MM.1S (cell line): ENCODE measurements at regions not wholly inside any gene's neighbourhood (a gene's known extent, or its start where the extent isn't known, plus 50 kb on each side); places are given as distances from the start of the nearest gene placed in this dataset.

Source experiments
- DNase-seq: peaks from one replicate; pipeline ENCODE4 v3.0.0-alpha.2; 2015
- H2AFZ ChIP-seq: fragments of 300-600 bp; sonication (generic); 2 replicates; pipeline ENCODE4 v1.6.0; 2016; ENCODE audit warnings: antibody characterized with exemption, low read length
- H3F3A ChIP-seq: fragments of 300-600 bp; sonication (generic); 2 replicates; pipeline ENCODE4 v1.6.1; 2016; ENCODE audit warnings: mild to moderate bottlenecking, antibody characterized with exemption, low read length, moderate library complexity, mixed read lengths; ENCODE audit not compliant: insufficient read depth
- H3K27ac ChIP-seq: fragments of 300-600 bp; sonication (generic); 2 replicates; pipeline ENCODE4 v1.5.1; 2016; ENCODE audit warnings: mild to moderate bottlenecking, low read length
- H3K27me3 ChIP-seq: fragments of 300-600 bp; sonication (generic); replicated peaks from 2 replicates; pipeline ENCODE4 v1.6.0; 2016; ENCODE audit warnings: low read length; ENCODE audit not compliant: insufficient read depth
- H3K36me3 ChIP-seq: fragments of 300-600 bp; sonication (generic); replicated peaks from 2 replicates; pipeline ENCODE4 v1.6.1; 2016; ENCODE audit warnings: mild to moderate bottlenecking, low read length, mixed read lengths; ENCODE audit not compliant: insufficient read depth
- H3K4me1 ChIP-seq: fragments of 300-600 bp; sonication (generic); 2 replicates; pipeline ENCODE4 v1.6.1; 2016; ENCODE audit warnings: low read length, mixed read lengths
- H3K4me2 ChIP-seq: fragments of 300-600 bp; sonication (generic); 2 replicates; pipeline ENCODE4 v1.6.0; 2016; ENCODE audit warnings: low read depth, low read length
- H3K4me3 ChIP-seq: fragments of 300-600 bp; sonication (generic); 2 replicates; pipeline ENCODE4 v1.5.1; 2016; ENCODE audit warnings: low read length, mixed read lengths
- H3K79me2 ChIP-seq: fragments of 300-600 bp; sonication (generic); 2 replicates; pipeline ENCODE4 v1.6.1; 2016; ENCODE audit warnings: mixed run types, low read length, mixed read lengths
- H3K9ac ChIP-seq: fragments of 300-600 bp; sonication (generic); 2 replicates; pipeline ENCODE4 v1.6.1; 2016; ENCODE audit warnings: low read length, mixed read lengths
- H3K9me2 ChIP-seq: fragments of 300-600 bp; sonication (generic); replicated peaks from 2 replicates; pipeline ENCODE4 v1.6.1; 2016; ENCODE audit warnings: mild to moderate bottlenecking, low read length, mixed read lengths; ENCODE audit not compliant: insufficient read depth
- H3K9me3 ChIP-seq: fragments of 300-600 bp; sonication (generic); replicated peaks from 2 replicates; pipeline ENCODE4 v1.6.1; 2016; ENCODE audit warnings: mild to moderate bottlenecking, low read length, mixed read lengths; ENCODE audit not compliant: insufficient read depth
- H4K20me1 ChIP-seq: fragments of 300-600 bp; sonication (generic); 2 replicates; pipeline ENCODE4 v1.6.1; 2016; ENCODE audit warnings: mild to moderate bottlenecking, low read length, moderate library complexity, mixed read lengths; ENCODE audit not compliant: insufficient read depth
- EZH2 ChIP-seq: fragments of 300-600 bp; sonication (generic); optimal IDR thresholded peaks from 2 replicates; pipeline ENCODE3; 2017; ENCODE audit warnings: low read depth, mild to moderate bottlenecking, antibody characterized with exemption, low read length, mixed read lengths
- EZH2phosphoT487 ChIP-seq: fragments of 300-600 bp; sonication (generic); IDR thresholded peaks from 2 replicates; pipeline ENCODE4 v1.6.1; 2018; ENCODE audit warnings: antibody characterized with exemption, low read length
- TF ChIP-seq, protein P1 (sequence below): fragments of 300-600 bp; sonication (generic); IDR thresholded peaks from 2 replicates; pipeline ENCODE4 v1.5.1; 2016; ENCODE audit warnings: antibody characterized with exemption, low read length, mixed read lengths

DNA sequence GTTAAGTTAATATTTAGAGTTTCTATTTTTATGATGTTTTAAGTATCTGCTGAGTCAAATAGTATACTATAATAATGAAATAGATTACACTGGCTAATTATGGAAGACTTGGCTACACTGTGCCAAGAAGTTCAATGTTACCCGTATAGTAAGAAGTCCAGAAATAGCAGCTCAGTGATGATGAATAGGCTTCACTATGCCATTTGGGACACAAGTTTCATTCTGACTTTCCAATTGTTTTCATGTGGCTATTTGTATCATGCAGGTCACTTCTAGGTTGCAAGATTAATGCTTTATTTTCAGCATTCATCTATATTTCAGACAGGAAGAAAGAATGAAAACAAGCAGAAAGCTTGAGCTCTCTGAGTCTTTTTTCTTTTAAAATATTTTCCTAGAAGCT lies 194.5 kb upstream of the RIOK2 start:
- Histone ChIP-seq H3K27ac (no peak overlapping the region), H3K9me2 (no peaks in the 10 kb centered on the region), H3K4me3 (no peak overlapping the region), H3K36me3 (no peaks in the 10 kb centered on the region), H3K9ac (no peak overlapping the region), H3F3A (no peaks in the 10 kb centered on the region), H3K4me1 (no peaks in the 10 kb centered on the region), H3K27me3 (no peaks in the 10 kb centered on the region), H4K20me1 (no peaks in the 10 kb centered on the region), H3K4me2 (no peak overlapping the region), H3K9me3 (no peaks in the 10 kb centered on the region), H2AFZ (no peak overlapping the region), H3K79me2 (no peaks in the 10 kb centered on the region)
- no peak for DNase-seq
- TF ChIP-seq, protein P1, sequence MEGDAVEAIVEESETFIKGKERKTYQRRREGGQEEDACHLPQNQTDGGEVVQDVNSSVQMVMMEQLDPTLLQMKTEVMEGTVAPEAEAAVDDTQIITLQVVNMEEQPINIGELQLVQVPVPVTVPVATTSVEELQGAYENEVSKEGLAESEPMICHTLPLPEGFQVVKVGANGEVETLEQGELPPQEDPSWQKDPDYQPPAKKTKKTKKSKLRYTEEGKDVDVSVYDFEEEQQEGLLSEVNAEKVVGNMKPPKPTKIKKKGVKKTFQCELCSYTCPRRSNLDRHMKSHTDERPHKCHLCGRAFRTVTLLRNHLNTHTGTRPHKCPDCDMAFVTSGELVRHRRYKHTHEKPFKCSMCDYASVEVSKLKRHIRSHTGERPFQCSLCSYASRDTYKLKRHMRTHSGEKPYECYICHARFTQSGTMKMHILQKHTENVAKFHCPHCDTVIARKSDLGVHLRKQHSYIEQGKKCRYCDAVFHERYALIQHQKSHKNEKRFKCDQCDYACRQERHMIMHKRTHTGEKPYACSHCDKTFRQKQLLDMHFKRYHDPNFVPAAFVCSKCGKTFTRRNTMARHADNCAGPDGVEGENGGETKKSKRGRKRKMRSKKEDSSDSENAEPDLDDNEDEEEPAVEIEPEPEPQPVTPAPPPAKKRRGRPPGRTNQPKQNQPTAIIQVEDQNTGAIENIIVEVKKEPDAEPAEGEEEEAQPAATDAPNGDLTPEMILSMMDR, result no peak
- TF ChIP-seq EZH2phosphoT487 (no peak), EZH2 (no peak)

DNA sequence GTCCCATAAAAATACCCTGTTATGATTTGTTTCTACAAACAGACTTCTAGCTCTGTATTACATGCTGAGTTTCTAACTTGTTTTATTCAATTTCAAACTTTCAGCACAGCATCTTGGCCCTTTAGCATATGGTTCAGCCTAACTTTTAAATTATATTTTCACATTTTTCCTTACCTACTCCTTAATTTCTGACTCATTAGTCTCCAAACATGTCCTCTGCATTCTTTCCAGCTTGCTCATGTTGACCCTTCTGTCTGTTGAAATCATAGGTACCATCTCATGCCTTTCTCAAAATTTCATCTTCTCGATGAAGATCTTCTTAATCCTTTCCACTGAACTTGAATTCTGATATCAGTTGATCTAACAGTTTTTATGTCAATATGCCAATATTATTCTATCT lies 200.9 kb upstream of the RIOK2 start:
- Histone ChIP-seq H3K27ac (no peak overlapping the region), H3K4me1 (no peaks in the 10 kb centered on the region), H3K9ac (no peak overlapping the region), H3K79me2 (no peaks in the 10 kb centered on the region), H3K36me3 (no peaks in the 10 kb centered on the region), H4K20me1 (no peaks in the 10 kb centered on the region), H2AFZ (no peak overlapping the region), H3K4me2 (no peak overlapping the region), H3K9me3 (no peaks in the 10 kb centered on the region), H3K27me3 (no peaks in the 10 kb centered on the region), H3K4me3 (no peak overlapping the region), H3K9me2 (no peaks in the 10 kb centered on the region), H3F3A (no peaks in the 10 kb centered on the region)
- no peak for DNase-seq
- TF ChIP-seq, protein P1, result no peak
- TF ChIP-seq EZH2phosphoT487 (no peak), EZH2 (no peak)

DNA sequence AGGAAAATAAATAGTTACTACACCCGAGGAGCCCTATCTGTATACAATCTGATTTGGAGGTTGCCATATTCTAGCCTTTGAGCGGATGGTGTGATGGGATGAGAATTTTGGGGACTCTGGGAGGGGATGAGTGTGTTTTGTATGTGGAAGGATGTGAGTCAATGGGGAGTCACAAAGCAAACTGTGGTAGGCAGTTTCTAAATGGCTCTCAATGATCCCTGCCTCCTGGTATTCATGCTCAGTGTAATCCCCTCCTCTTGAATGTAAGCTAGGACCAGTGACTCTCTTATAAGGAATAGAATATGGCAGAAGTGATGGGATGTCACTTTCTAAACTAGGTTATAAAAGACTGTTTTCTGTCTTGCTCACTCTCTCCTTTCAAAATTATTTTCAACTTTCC lies 205.7 kb upstream of the RIOK2 start:
- no peak overlapping the region for H2AFZ ChIP-seq
- no peaks in the 10 kb centered on the region for H3K4me1 ChIP-seq
- H3K36me3 ChIP-seq, result no peaks in the 10 kb centered on the region
- H3K27me3 ChIP-seq, result no peaks in the 10 kb centered on the region
- DNase-seq, result no peak
- no peaks in the 10 kb centered on the region for H4K20me1 ChIP-seq
- H3F3A ChIP-seq, result no peaks in the 10 kb centered on the region
- H3K27ac ChIP-seq, result no peak overlapping the region
- H3K9ac ChIP-seq, result no peak overlapping the region
- H3K9me2 ChIP-seq, result no peaks in the 10 kb centered on the region
- TF ChIP-seq EZH2phosphoT487, result no peak
- no peak for TF ChIP-seq EZH2
- TF ChIP-seq, protein P1, result no peak
- no peak overlapping the region for H3K4me3 ChIP-seq
- H3K4me2 ChIP-seq, result no peak overlapping the region
- no peaks in the 10 kb centered on the region for H3K79me2 ChIP-seq
- no peaks in the 10 kb centered on the region for H3K9me3 ChIP-seq

DNA sequence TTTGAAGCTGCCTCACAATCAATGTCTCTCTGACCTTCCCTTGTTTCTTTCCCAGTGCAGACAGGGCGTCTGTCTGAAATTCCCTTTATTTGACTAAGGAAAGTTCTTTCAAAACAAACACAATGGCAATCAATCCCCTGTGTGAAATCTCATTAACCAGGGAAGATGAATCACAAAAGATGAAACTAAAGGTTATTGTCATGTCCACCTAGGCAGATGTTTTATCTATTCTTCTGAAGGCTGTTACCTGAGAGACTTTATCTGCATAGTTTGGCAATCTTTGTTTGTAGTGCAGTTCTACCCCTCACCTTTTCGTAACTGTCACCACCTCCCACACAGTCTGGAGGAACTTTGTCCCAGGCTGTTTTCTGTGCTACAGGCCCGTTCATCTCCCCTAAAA lies 217.5 kb upstream of the RIOK2 start:
- Histone ChIP-seq H3K36me3 (no peaks in the 10 kb centered on the region), H3K79me2 (no peaks in the 10 kb centered on the region), H3K27ac (no peak overlapping the region), H3K9ac (no peak overlapping the region), H3K4me1 (no peaks in the 10 kb centered on the region), H3F3A (no peaks in the 10 kb centered on the region), H2AFZ (no peak overlapping the region), H3K27me3 (no peaks in the 10 kb centered on the region), H3K9me3 (no peaks in the 10 kb centered on the region), H3K4me3 (no peak overlapping the region), H4K20me1 (no peaks in the 10 kb centered on the region), H3K9me2 (no peaks in the 10 kb centered on the region), H3K4me2 (no peak overlapping the region)
- TF ChIP-seq EZH2phosphoT487 (no peak), EZH2 (no peak)
- TF ChIP-seq, protein P1, result no peak
- DNase-seq, result no peak
